HEK293T (cell line): ENCODE measurements at regions not wholly inside any gene's neighbourhood (a gene's known extent, or its start where the extent isn't known, plus 50 kb on each side); places are given as distances from the start of the nearest gene placed in this dataset.

Experiments used
- LEF1 ChIP-seq: fragments of 450-650 bp; IDR thresholded peaks from 2 replicates; pipeline ENCODE4 v1.6.1; 2017; ENCODE audit warnings: mild to moderate bottlenecking, borderline replicate concordance
- NFRKB ChIP-seq: fragments of 450-650 bp; IDR thresholded peaks from 2 replicates; pipeline ENCODE4 v1.6.1; 2016; ENCODE audit warnings: mild to moderate bottlenecking, moderate library complexity
- PKNOX1 ChIP-seq: fragments of 450-650 bp; IDR thresholded peaks from 2 replicates; pipeline ENCODE4 v1.6.1; 2016

- TF ChIP-seq PKNOX1 (no peak), NFRKB (no peak), LEF1 (no peak)
Measured at GRCh38 chr5:28386712-28387111, 1348.3 kb upstream of the CDH9 start.
